AG04450 (cell line): ENCODE measurements at regions not wholly inside any gene's neighbourhood (a gene's known extent, or its start where the extent isn't known, plus 50 kb on each side); places are given as distances from the start of the nearest gene placed in this dataset.

Source experiments
- CTCF ChIA-PET: fragments of 300-600, 350-600 bp; formaldehyde crosslinking; extraction: SDS; loops from one replicate; lab custom pipeline; 2022; ENCODE audit warnings: antibody characterized with exemption, inconsistent platforms; lab: Charles Lee
- POLR2A ChIA-PET: fragments of 350-600 bp; formaldehyde crosslinking; extraction: SDS; loops from one replicate; lab custom pipeline; 2021; ENCODE audit warnings: antibody characterized with exemption, inconsistent platforms; lab: Yijun Ruan, JAX
- DNase-seq: peaks from one replicate; pipeline ENCODE4 v3.0.0-alpha.2; 2011; ENCODE audit warnings: low read depth, low spot score
- H3K27ac ChIP-seq: one replicate; pipeline ENCODE4 v1.5.1; 2012; ENCODE audit warnings: low read depth, low read length, control low read depth
- H3K27me3 ChIP-seq: one replicate; pipeline ENCODE4 v1.6.0; 2012; ENCODE audit warnings: low read length; ENCODE audit not compliant: control insufficient read depth, insufficient read depth
- H3K4me3 ChIP-seq: 2 replicates; pipeline ENCODE4 v1.5.1; 2011; ENCODE audit warnings: mild to moderate bottlenecking, low read depth, low read length, control low read depth
- H3K9me3 ChIP-seq: 2 replicates; pipeline ENCODE4 v1.5.1; 2012; ENCODE audit warnings: low read length; ENCODE audit not compliant: control insufficient read depth, insufficient read depth
- CTCF ChIP-seq: IDR thresholded peaks from 2 replicates; pipeline ENCODE4 v1.5.1; 2011; ENCODE audit warnings: low read depth, low read length, control low read depth, inconsistent platforms

GRCh38 chr1:4056989-4057388 lies 156.9 kb upstream of the C1orf174 start:
- no peak overlapping the region for H3K27ac ChIP-seq
- TF ChIP-seq CTCF = no peak
- H3K27me3 ChIP-seq = no peaks in the 10 kb centered on the region
- peaks cover 88% of the 10 kb centered on the region for H3K9me3 ChIP-seq
- ChIA-PET POLR2A (no interaction called here), CTCF (no interaction called here)
- no peak for DNase-seq
- no peak overlapping the region for H3K4me3 ChIP-seq

GRCh38 chr1:4057603-4058002 lies 157.5 kb upstream of the C1orf174 start:
- peaks cover 93% of the 10 kb centered on the region for H3K9me3 ChIP-seq
- CTCF ChIA-PET = no interaction called here
- no peak overlapping the region for H3K4me3 ChIP-seq
- H3K27ac ChIP-seq = no peak overlapping the region
- no peak for TF ChIP-seq CTCF
- H3K27me3 ChIP-seq = no peaks in the 10 kb centered on the region
- no peak for DNase-seq
- POLR2A ChIA-PET = no interaction called here

DNA sequence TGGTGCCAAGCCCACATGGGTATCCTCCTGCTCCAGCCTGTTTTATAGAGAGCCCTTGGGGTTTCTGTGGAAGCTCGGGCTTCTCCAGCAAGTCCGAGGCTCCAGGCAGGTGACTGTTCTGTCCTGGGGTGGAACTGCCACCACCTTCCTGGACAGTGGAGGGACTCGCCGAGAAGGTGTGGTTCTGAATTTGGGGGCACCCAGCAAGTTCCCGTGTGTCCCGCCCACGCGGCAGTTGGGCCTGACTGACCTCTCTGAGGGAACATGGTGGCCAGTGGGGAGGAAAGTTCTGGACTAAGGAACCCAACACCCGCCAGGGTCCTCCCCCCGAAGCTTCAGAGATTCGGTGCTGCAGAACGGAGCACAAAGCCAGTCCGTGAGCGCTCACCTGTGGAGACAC lies 158.1 kb upstream of the C1orf174 start:
- ChIA-PET CTCF (no interaction called here), POLR2A (no interaction called here)
- Histone ChIP-seq H3K27ac (no peak overlapping the region), H3K4me3 (no peak overlapping the region), H3K27me3 (no peaks in the 10 kb centered on the region), H3K9me3 (peaks cover 93% of the 10 kb centered on the region)
- no peak for DNase-seq
- TF ChIP-seq CTCF = no peak

DNA sequence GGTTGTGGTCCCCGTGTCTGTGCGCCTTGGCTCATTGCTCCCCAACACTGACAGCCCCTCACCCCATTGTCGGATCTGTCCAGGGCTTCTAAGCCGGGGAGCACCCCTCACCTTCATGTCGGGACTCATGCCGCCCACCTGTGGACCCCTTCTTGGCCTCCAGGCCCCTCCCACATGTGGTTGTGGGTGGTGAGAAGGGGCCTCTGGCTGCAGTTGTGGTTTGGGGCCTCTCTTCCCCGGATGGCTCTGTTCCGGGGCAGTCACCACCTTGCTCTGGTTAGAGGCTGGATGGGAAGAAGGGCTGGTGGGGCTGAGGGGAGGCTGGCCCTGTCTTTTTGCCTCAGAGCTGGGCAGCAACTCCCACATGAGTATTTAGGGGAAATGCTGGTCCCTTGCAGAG lies 158.6 kb upstream of the C1orf174 start:
- H3K27ac ChIP-seq = no peak overlapping the region
- peaks cover 93% of the 10 kb centered on the region for H3K9me3 ChIP-seq
- CTCF ChIA-PET = no interaction called here
- POLR2A ChIA-PET = no interaction called here
- TF ChIP-seq CTCF = no peak
- no peak for DNase-seq
- H3K27me3 ChIP-seq = no peaks in the 10 kb centered on the region
- no peak overlapping the region for H3K4me3 ChIP-seq

DNA sequence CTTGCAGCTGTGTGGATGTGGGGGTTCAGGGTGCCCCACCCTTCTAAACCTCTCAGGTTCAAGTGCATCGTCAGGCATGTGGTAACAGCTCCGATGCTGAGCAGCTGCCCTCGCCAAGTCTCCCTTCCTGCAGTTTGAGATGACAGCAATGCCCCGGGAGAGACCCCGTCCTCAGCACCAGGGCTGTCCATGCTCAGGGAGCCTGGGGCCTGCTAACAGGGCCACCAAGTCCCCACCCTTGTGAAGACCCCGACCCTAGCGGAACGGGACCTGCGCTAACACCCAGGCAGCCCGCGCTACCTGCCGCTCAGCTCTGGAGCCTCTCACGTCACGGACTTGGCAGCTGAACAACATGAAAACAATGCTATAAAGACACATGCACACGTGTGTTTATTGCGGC lies 159.2 kb upstream of the C1orf174 start:
- Histone ChIP-seq H3K27me3 (no peaks in the 10 kb centered on the region), H3K27ac (no peak overlapping the region), H3K4me3 (no peak overlapping the region), H3K9me3 (peaks cover 91% of the 10 kb centered on the region)
- TF ChIP-seq CTCF = no peak
- POLR2A ChIA-PET = no interaction called here
- CTCF ChIA-PET = no interaction called here
- no peak for DNase-seq
